ENCODE measurements at regions not wholly inside any gene's neighbourhood (a gene's known extent, or its start where the extent isn't known, plus 50 kb on each side); places are given as distances from the start of the nearest gene placed in this dataset.
A peak's percentile ranks its signal among the peaks of the same experiment; 100 is the strongest.

DNA sequence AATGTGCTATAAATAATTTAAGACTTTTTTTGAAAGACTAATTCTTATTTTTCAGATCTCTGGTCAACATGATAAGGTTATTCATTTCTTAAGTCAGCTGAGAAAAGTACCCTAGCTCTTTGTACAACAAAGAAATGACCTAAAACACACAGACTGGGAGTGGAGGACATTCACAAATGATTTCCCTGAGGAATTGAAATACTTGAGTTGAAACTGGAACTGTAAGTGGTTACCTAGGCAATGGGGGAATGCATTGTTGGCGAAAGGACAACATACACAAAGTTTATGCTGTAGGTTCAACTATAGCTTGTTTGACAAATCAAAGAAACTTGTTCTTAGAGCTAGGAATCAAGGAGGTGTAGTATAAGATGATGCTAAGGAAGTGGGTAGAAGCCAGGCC, 915.5 kb downstream of the FAT4 start:
- CTCF ChIA-PET = interaction anchor here (0.7 kb wide), 1 partner anchor 10 kb away, joined by 3 read pairs; no protein-coding TSS in a partner anchor
- 0% methylated on average over 1 of the region's 1 CpG for WGBS (ENCODE audit: insufficient coverage, insufficient replicate concordance, low lambda C conversion rate, missing lambda C conversion rate)
- no peaks in the 10 kb centered on the region for H4K20me1 ChIP-seq (ENCODE audit: control insufficient read depth, insufficient read depth)
- in situ Hi-C loops (cut with MboI) = no loop called here
- H3K79me2 ChIP-seq (ENCODE audit: control insufficient read depth, insufficient read depth, low read length) = no peaks in the 10 kb centered on the region
- TF ChIP-seq MEF2B (IDR thresholded peaks at IDR 0.05; ENCODE audit: partially characterized antibody, poor library complexity, severe bottlenecking) (peak; percentile 69), CREB1 (IDR thresholded peaks at IDR 0.05; ENCODE audit: low read depth) (no peak)
- H3K4me1 ChIP-seq (ENCODE audit: control insufficient read depth, insufficient read depth, low read length) = no peaks in the 10 kb centered on the region
- H3K9ac ChIP-seq (ENCODE audit: control insufficient read depth, insufficient read depth, low read length) = no peak overlapping the region
- no peak overlapping the region for H3K27ac ChIP-seq (ENCODE audit: control insufficient read depth, insufficient read depth)
- FAIRE-seq = no peak
- RAD21 ChIA-PET (ENCODE audit: unreplicated experiment) = no interaction called here
- H3K4me2 ChIP-seq (ENCODE audit: control insufficient read depth, insufficient read depth) = no peak overlapping the region
- no peaks in the 10 kb centered on the region for H3K36me3 ChIP-seq (ENCODE audit: control insufficient read depth in 2 of 2, insufficient read depth in 2 of 2, low read length in 1 of 2)
- SMC1A ChIA-PET (ENCODE audit: uncharacterized antibody, unreplicated experiment) = interaction anchor here (0.6 to 1.2 kb wide), 2 partner anchors 22 to 135 kb away, joined by 3 read pairs; no protein-coding TSS in a partner anchor
- POLR2A ChIA-PET = no interaction called here
- DNase-seq (ENCODE audit: low read depth, low spot score) = no peak
- H3K9me3 ChIP-seq (replicated peaks; ENCODE audit: control insufficient read depth, insufficient read depth, low read length) = no peaks in the 10 kb centered on the region
- H3K27me3 ChIP-seq (replicated peaks in 1 of 2; ENCODE audit: control insufficient read depth in 2 of 2, insufficient read depth in 2 of 2, low read length in 1 of 2) = no peaks in the 10 kb centered on the region
- no TSS peak for BruUV-seq (replicated peaks)
- intact Hi-C loops (cut with micrococcal nuclease; ENCODE audit: unreplicated experiment) = no loop called here
- H2AFZ ChIP-seq (ENCODE audit: control insufficient read depth, low read depth, low read length) = no peak overlapping the region
- no peak overlapping the region for H3K4me3 ChIP-seq
- peak; percentile 80 for ATAC-seq

DNA sequence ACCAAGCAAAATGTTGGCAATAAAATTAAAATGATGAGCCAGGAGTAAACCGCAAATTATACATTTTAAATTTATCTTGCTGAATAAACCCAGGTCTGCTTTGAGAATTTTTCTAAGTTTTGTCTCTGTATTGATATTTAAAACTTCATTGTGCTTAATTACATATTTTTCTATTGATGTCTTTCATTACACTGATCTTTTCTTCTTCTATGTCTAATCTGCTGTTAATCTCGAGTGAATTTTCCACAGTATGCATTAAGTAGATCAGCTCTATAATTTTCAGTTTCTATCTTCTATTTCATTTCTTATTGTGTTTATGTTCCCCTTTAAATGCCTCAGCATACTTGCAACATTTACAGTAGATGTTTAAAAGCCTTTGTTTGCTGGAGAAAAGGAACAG, 918.7 kb downstream of the FAT4 start:
- intact Hi-C loops (cut with micrococcal nuclease; ENCODE audit: unreplicated experiment) = no loop called here
- Histone ChIP-seq H3K4me3 (no peak overlapping the region), H3K79me2 (ENCODE audit: control insufficient read depth, insufficient read depth, low read length) (no peaks in the 10 kb centered on the region), H4K20me1 (ENCODE audit: control insufficient read depth, insufficient read depth) (no peaks in the 10 kb centered on the region), H3K4me2 (ENCODE audit: control insufficient read depth, insufficient read depth) (no peak overlapping the region), H2AFZ (ENCODE audit: control insufficient read depth, low read depth, low read length) (no peak overlapping the region), H3K4me1 (ENCODE audit: control insufficient read depth, insufficient read depth, low read length) (no peaks in the 10 kb centered on the region), H3K9ac (ENCODE audit: control insufficient read depth, insufficient read depth, low read length) (no peak overlapping the region), H3K36me3 (ENCODE audit: control insufficient read depth in 2 of 2, insufficient read depth in 2 of 2, low read length in 1 of 2) (no peaks in the 10 kb centered on the region), H3K9me3 (replicated peaks; ENCODE audit: control insufficient read depth, insufficient read depth, low read length) (no peaks in the 10 kb centered on the region), H3K27me3 (replicated peaks in 1 of 2; ENCODE audit: control insufficient read depth in 2 of 2, insufficient read depth in 2 of 2, low read length in 1 of 2) (no peaks in the 10 kb centered on the region), H3K27ac (ENCODE audit: control insufficient read depth, insufficient read depth) (no peak overlapping the region)
- 61% methylated on average over 2 of the region's 2 CpGs for WGBS (ENCODE audit: insufficient coverage, insufficient replicate concordance, low lambda C conversion rate, missing lambda C conversion rate)
- FAIRE-seq = no peak
- TF ChIP-seq FOS (IDR thresholded peaks at IDR 0.05; ENCODE audit: borderline replicate concordance, extremely low read depth, insufficient read length) (no peak), DPF2 (IDR thresholded peaks at IDR 0.05) (no peak)
- no TSS peak for BruUV-seq (replicated peaks)
- DNase-seq (ENCODE audit: low read depth, low spot score) = no peak
- SMC1A ChIA-PET (ENCODE audit: uncharacterized antibody, unreplicated experiment) = interaction anchor here (0.8 kb wide), 1 partner anchor 9 kb away, joined by 3 read pairs; no protein-coding TSS in a partner anchor
- RAD21 ChIA-PET (ENCODE audit: unreplicated experiment) = no interaction called here
- CTCF ChIA-PET = interaction anchor here (0.6 to 1.6 kb wide), 2 partner anchors 9 kb away, joined by 3 to 4 read pairs; no protein-coding TSS in a partner anchor
- in situ Hi-C loops (cut with MboI) = no loop called here
- POLR2A ChIA-PET = no interaction called here
- ATAC-seq = no peak
